ENCODE measurements at regions not wholly inside any gene's neighbourhood (a gene's known extent, or its start where the extent isn't known, plus 50 kb on each side); places are given as distances from the start of the nearest gene placed in this dataset.
"Not testable (repeated sequence)": the region's sequence is repeated elsewhere in the genome, so short reads cannot be mapped to it uniquely, and the experiment has no call there.

GRCh38 chr2:84301717-84302116 lies 157.4 kb downstream of the SUCLG1 start:
- no peak overlapping the region for H3K27ac ChIP-seq
- TF ChIP-seq CTCF (IDR thresholded peaks at IDR 0.05), result no peak

- no peak for TF ChIP-seq ZFX (IDR thresholded peaks at IDR 0.05; ENCODE audit: borderline replicate concordance)
- TF ChIP-seq CTCF (IDR thresholded peaks at IDR 0.05), result no peak
These were observed 158.4 kb downstream of the SUCLG1 start for GRCh38 chr2:84300696-84301029.

GRCh38 chr2:84300001-84300695 lies 158.9 kb downstream of the SUCLG1 start:
- H3K27ac ChIP-seq, result not testable (repeated sequence)

More at GRCh38 chr2:84300696-84301029, 158.4 kb downstream of the SUCLG1 start:
- no peak overlapping the region for H3K27ac ChIP-seq

GRCh38 chr2:84299211-84299775 lies 159.8 kb downstream of the SUCLG1 start:
- no peak for TF ChIP-seq ZFX (IDR thresholded peaks at IDR 0.05; ENCODE audit: borderline replicate concordance)
- no peak for TF ChIP-seq CTCF (IDR thresholded peaks at IDR 0.05)
- no peak overlapping the region for H3K27ac ChIP-seq

- TF ChIP-seq ZFX (IDR thresholded peaks at IDR 0.05; ENCODE audit: borderline replicate concordance) (no peak), CTCF (IDR thresholded peaks at IDR 0.05) (no peak)
- no peak overlapping the region for H3K27ac ChIP-seq
These were observed 161.9 kb downstream of the SUCLG1 start for GRCh38 chr2:84297155-84297554.

GRCh38 chr2:84293791-84294380 lies 165.2 kb downstream of the SUCLG1 start:
- TF ChIP-seq CTCF (IDR thresholded peaks at IDR 0.05) (no peak), ZFX (IDR thresholded peaks at IDR 0.05; ENCODE audit: borderline replicate concordance) (no peak)

GRCh38 chr2:84292545-84292944 lies 166.5 kb downstream of the SUCLG1 start:
- H3K27ac ChIP-seq, result no peak overlapping the region
- TF ChIP-seq ZFX (IDR thresholded peaks at IDR 0.05; ENCODE audit: borderline replicate concordance) (no peak), CTCF (IDR thresholded peaks at IDR 0.05) (no peak)

More at GRCh38 chr2:84293791-84294380, 165.2 kb downstream of the SUCLG1 start:
- H3K27ac ChIP-seq, result no peak overlapping the region

All from 22Rv1 (cell line).